GM23338 (cell line): ENCODE measurements at regions not wholly inside any gene's neighbourhood (a gene's known extent, or its start where the extent isn't known, plus 50 kb on each side); places are given as distances from the start of the nearest gene placed in this dataset.

Experiments
- CREB1 ChIP-seq: fragments of 250-450 bp; sonication (Bioruptor Pico); IDR thresholded peaks from 2 replicates; pipeline ENCODE4 v1.5.0; 2020; ENCODE audit warnings: low read depth, mild to moderate bottlenecking, moderate library complexity
- CTCF ChIP-seq, 2 experiments: fragments of 200-600 bp in 1 of 2; sonication (generic) in 1 of 2; conservative IDR thresholded peaks; 2 replicates each; pipeline versions ENCODE4 v1.5.1 to v1.6.1; 2016 to 2017; ENCODE audit warnings: antibody characterized with exemption in 2 of 2, low read depth in 2 of 2, mild to moderate bottlenecking in 2 of 2, moderate library complexity in 1 of 2
- EZH2 ChIP-seq: fragments of 200-600 bp; sonication (generic); IDR thresholded peaks from one replicate; pipeline ENCODE4 v1.8.0; 2017; ENCODE audit warnings: antibody characterized with exemption, mild to moderate bottlenecking, low read depth; ENCODE audit not compliant: unreplicated experiment
- EZH2phosphoT487 ChIP-seq: fragments of 200-600 bp; sonication (generic); IDR thresholded peaks from one replicate; pipeline ENCODE4 v1.8.1; 2018; ENCODE audit warnings: antibody characterized with exemption; ENCODE audit not compliant: unreplicated experiment
- JUNB ChIP-seq: IDR thresholded peaks from one replicate; pipeline ENCODE4 v1.6.1; 2016; ENCODE audit warnings: antibody characterized with exemption; ENCODE audit not compliant: unreplicated experiment
- POLR2AphosphoS5 ChIP-seq: IDR thresholded peaks from 2 replicates; pipeline ENCODE4 v1.6.1; 2016; ENCODE audit warnings: antibody characterized with exemption, low read depth
- REST ChIP-seq: IDR thresholded peaks from one replicate; pipeline ENCODE4 v1.6.1; 2018; ENCODE audit warnings: antibody characterized with exemption; ENCODE audit not compliant: unreplicated experiment
- ZNF114 ChIP-seq: fragments of 250-450 bp; sonication (Bioruptor Pico); IDR thresholded peaks from 2 replicates; pipeline ENCODE4 v1.5.0; 2020; ENCODE audit warnings: mild to moderate bottlenecking, moderate library complexity
- ZNF331 ChIP-seq: fragments of 250-450 bp; sonication (Bioruptor Pico); IDR thresholded peaks from 2 replicates; pipeline ENCODE4 v1.5.0; 2020; ENCODE audit warnings: low read depth, mild to moderate bottlenecking, moderate library complexity

GRCh38 chrX:40281336-40282005 lies 183.7 kb upstream of the BCOR start:
- TF ChIP-seq CTCF (conservative IDR thresholded peaks at IDR 0.05; ENCODE audit: low read depth in 2 of 2) (no peak), EZH2 (no peak), ZNF331 (CRISPR knock-in tag) (no peak), EZH2phosphoT487 (no peak), REST (no peak), JUNB (no peak), POLR2AphosphoS5 (no peak), CREB1 (CRISPR knock-in tag) (no peak), ZNF114 (CRISPR knock-in tag) (no peak)
